K562 (cell line): ENCODE measurements at regions not wholly inside any gene's neighbourhood (a gene's known extent, or its start where the extent isn't known, plus 50 kb on each side); places are given as distances from the start of the nearest gene placed in this dataset.

Experiments used
- ATAC-seq: fragments of 200-7000 bp; cut with Tn5 transposase; 3 replicates; pipeline ENCODE4 v1.9.1; 2020; ENCODE audit warnings: moderate library complexity
- BruUV-seq: library from RNA; stranded (reverse); fragments of 400-500 nt; replicated peaks from 2 replicates; lab custom pipeline; 2021; lab: Mats Ljungman, UMichigan
- CTCF ChIA-PET: fragments of 300-600 bp; formaldehyde crosslinking; extraction: SDS; loops from one replicate; lab custom pipeline; 2021; ENCODE audit warnings: low intra/inter-chr PET ratio; lab: Yijun Ruan, JAX
- POLR2A ChIA-PET: fragments of 300-600, 350-650 bp; sonication (Branson Sonifier 250); formaldehyde crosslinking; extraction: SDS; loops from one replicate; lab custom pipeline; 2021; ENCODE audit warnings: antibody characterized with exemption, inconsistent platforms; lab: Yijun Ruan, JAX
- DNase-seq, 4 experiments: peaks; one replicate each; pipeline versions ENCODE4 v3.0.0 to v3.0.0-alpha.2; 2011 to 2018; ENCODE audit warnings: low spot score in 3 of 4, mixed read lengths in 3 of 4; ENCODE audit errors: extremely low read depth in 1 of 4
- FAIRE-seq: peaks from 2 replicates; lab custom pipeline; 2011; peaks lifted over from hg19 to GRCh38; lab: Jason Lieb, UNC
- H2AFZ ChIP-seq: 2 replicates; pipeline ENCODE4 v1.6.0; 2011; ENCODE audit warnings: low read depth, low read length, control low read depth, inconsistent platforms
- H3K27ac ChIP-seq: fragments of 200-600 bp; 3 replicates; pipeline ENCODE4 v1.8.0; 2011; ENCODE audit warnings: low read depth, mild to moderate bottlenecking, control low read depth, inconsistent platforms, low read length, moderate library complexity, mixed read lengths; ENCODE audit errors: extremely low read depth
- H3K27me3 ChIP-seq, 2 experiments: fragments of 300-600 bp in 1 of 2; 2 replicates in 1 of 2; 3 replicates in 1 of 2; pipeline versions ENCODE4 v1.6.0 to v1.8.0; 2011; ENCODE audit warnings: inconsistent platforms in 2 of 2, low read length in 2 of 2, mild to moderate bottlenecking in 1 of 2, mixed read lengths in 1 of 2, moderate library complexity in 1 of 2; ENCODE audit not compliant: control insufficient read depth in 2 of 2, insufficient read depth in 2 of 2
- H3K36me3 ChIP-seq: fragments of 300-600 bp; 3 replicates; pipeline ENCODE4 v1.8.0; 2011; ENCODE audit warnings: mild to moderate bottlenecking, low read length, inconsistent platforms; ENCODE audit not compliant: control insufficient read depth, insufficient read depth
- H3K4me1 ChIP-seq, 2 experiments: fragments of 200-600 bp in 1 of 2; replicated peaks in 1 of 2; 2 replicates in 1 of 2; 3 replicates in 1 of 2; pipeline versions ENCODE4 v1.5.1 to v1.8.0; 2011; ENCODE audit warnings: inconsistent platforms in 2 of 2, low read length in 2 of 2, mild to moderate bottlenecking in 1 of 2, mixed read lengths in 1 of 2, moderate library complexity in 1 of 2; ENCODE audit not compliant: control insufficient read depth in 2 of 2, insufficient read depth in 2 of 2
- H3K4me2 ChIP-seq: 2 replicates; pipeline ENCODE4 v1.6.1; 2011; ENCODE audit warnings: low read length, control low read depth, inconsistent platforms, mixed read lengths; ENCODE audit not compliant: insufficient read depth
- H3K4me3 ChIP-seq: fragments of 200-600 bp; sonication (generic), shearing (Covaris generic); 2 replicates; pipeline ENCODE4 v1.5.1; 2016; ENCODE audit warnings: control low read depth, inconsistent platforms
- H3K79me2 ChIP-seq: fragments of 200-600 bp; 3 replicates; pipeline ENCODE4 v1.8.0; 2011; ENCODE audit warnings: low read length, inconsistent platforms; ENCODE audit not compliant: control insufficient read depth, insufficient read depth
- H3K9ac ChIP-seq, 2 experiments: 2 replicates each; pipeline versions ENCODE4 v1.6.0 to v1.6.1; 2011; ENCODE audit warnings: low read depth in 2 of 2, low read length in 2 of 2, control low read depth in 1 of 2, inconsistent platforms in 1 of 2, mild to moderate bottlenecking in 1 of 2, mixed read lengths in 1 of 2; ENCODE audit not compliant: insufficient read depth in 1 of 2
- H3K9me1 ChIP-seq: one replicate; pipeline ENCODE4 v1.6.0; 2011; ENCODE audit warnings: inconsistent platforms, mild to moderate bottlenecking, low read length, moderate library complexity; ENCODE audit not compliant: control insufficient read depth, insufficient read depth
- H3K9me3 ChIP-seq: replicated peaks from 2 replicates; pipeline ENCODE4 v1.5.1; 2011; ENCODE audit warnings: low read depth, low read length, inconsistent platforms; ENCODE audit not compliant: control insufficient read depth, insufficient read depth
- H4K20me1 ChIP-seq: replicated peaks from 2 replicates; pipeline ENCODE4 v1.6.1; 2011; ENCODE audit warnings: low read length, inconsistent platforms, mixed read lengths; ENCODE audit not compliant: control insufficient read depth, insufficient read depth
- BRCA1 ChIP-seq, 2 experiments: fragments of 450-650 bp in 1 of 2; sonication (generic) in 1 of 2; formaldehyde crosslinking in 1 of 2; IDR thresholded peaks; 2 replicates each; pipeline versions ENCODE4 v1.5.0 to v1.6.1; 2017 to 2020; ENCODE audit warnings: mild to moderate bottlenecking in 1 of 2, missing genetic modification reagents in 1 of 2
- CBFB ChIP-seq: sonication (generic); formaldehyde crosslinking; IDR thresholded peaks from 2 replicates; pipeline ENCODE4 v1.4.0; 2020; ENCODE audit warnings: mild to moderate bottlenecking, missing genetic modification reagents
- CXXC5 ChIP-seq: fragments of 250-450 bp; sonication (Bioruptor Pico); IDR thresholded peaks from 2 replicates; pipeline ENCODE4 v1.8.0; 2022; ENCODE audit warnings: inconsistent platforms, mild to moderate bottlenecking, moderate library complexity
- EP300 ChIP-seq: IDR thresholded peaks from 2 replicates; pipeline ENCODE4 v1.6.1; 2012; ENCODE audit warnings: low read length, improper control_type of control experiment
- HNRNPL ChIP-seq: fragments of 200-400 bp; formaldehyde crosslinking; IDR thresholded peaks from 2 replicates; pipeline ENCODE4 v1.6.1; 2017; ENCODE audit warnings: low read depth, mild to moderate bottlenecking, low read length
- NR1H2 ChIP-seq: sonication (generic); formaldehyde crosslinking; IDR thresholded peaks from 2 replicates; pipeline ENCODE4 v1.4.0; 2020; ENCODE audit warnings: mild to moderate bottlenecking, missing genetic modification reagents
- PYGO2 ChIP-seq: fragments of 450-650 bp; IDR thresholded peaks from 2 replicates; pipeline ENCODE4 v1.6.1; 2016; ENCODE audit warnings: mild to moderate bottlenecking, missing genetic modification characterization, moderate library complexity, missing compliant biosample characterization
- SIX5 ChIP-seq, 2 experiments: IDR thresholded peaks; 2 replicates each; pipeline ENCODE4 v1.6.1; 2011; ENCODE audit warnings: low read length in 2 of 2, borderline replicate concordance in 1 of 2, low read depth in 1 of 2, mild to moderate bottlenecking in 1 of 2, moderate library complexity in 1 of 2; ENCODE audit not compliant: insufficient read depth in 1 of 2
- XRCC4 ChIP-seq: IDR thresholded peaks from one replicate; pipeline ENCODE4 v1.6.1; 2011; ENCODE audit not compliant: insufficient read depth, insufficient read length; ENCODE audit errors: extremely low read depth
- ZNF174 ChIP-seq: fragments of 250-450 bp; sonication (Bioruptor Pico); IDR thresholded peaks from 2 replicates; pipeline ENCODE4 v1.4.0; 2020; ENCODE audit warnings: mild to moderate bottlenecking
- ZNF232 ChIP-seq: sonication (generic); formaldehyde crosslinking; IDR thresholded peaks from 2 replicates; pipeline ENCODE4 v1.8.0; 2022; ENCODE audit warnings: mild to moderate bottlenecking, missing genetic modification reagents
- ZNF253 ChIP-seq: fragments of 250-450 bp; sonication (Bioruptor Pico); conservative IDR thresholded peaks from 2 replicates; pipeline ENCODE4 v1.6.1; 2021; ENCODE audit warnings: mild to moderate bottlenecking
- ZNF717 ChIP-seq: fragments of 250-450 bp; sonication (Bioruptor Pico); IDR thresholded peaks from 2 replicates; pipeline ENCODE4 v1.5.0; 2021
- WGBS: fragments of 100-300 bp; shearing (Covaris generic); methylation state at CpG from one replicate; pipeline ENCODE4 v1.1.6; 2016; ENCODE audit warnings: low coverage, mixed read lengths; ENCODE audit not compliant: insufficient coverage; ENCODE audit errors: missing lambda C conversion rate; 5-methylcytosine and 5-hydroxymethylcytosine counted together
- in situ Hi-C: fragments of 300-500 bp; cut with MboI; formaldehyde crosslinking; loops from 4 replicates; pipeline ENCODE4 v1.15.0; 2018; ENCODE audit warnings: inconsistent platforms, mixed read lengths
- intact Hi-C: fragments of 100-400 bp; cut with micrococcal nuclease; formaldehyde crosslinking; loops from 2 replicates; pipeline ENCODE4 v1.14.2; 2022
- TF ChIP-seq, protein P1 (sequence below): fragments of 450-650 bp; IDR thresholded peaks from 2 replicates; pipeline ENCODE4 v1.6.1; 2016; ENCODE audit warnings: low read depth
- TF ChIP-seq, protein P2 (sequence below): fragments of 250-450 bp; sonication (Bioruptor Pico); IDR thresholded peaks from 2 replicates; pipeline ENCODE4 v1.5.0; 2022; ENCODE audit warnings: mild to moderate bottlenecking

DNA sequence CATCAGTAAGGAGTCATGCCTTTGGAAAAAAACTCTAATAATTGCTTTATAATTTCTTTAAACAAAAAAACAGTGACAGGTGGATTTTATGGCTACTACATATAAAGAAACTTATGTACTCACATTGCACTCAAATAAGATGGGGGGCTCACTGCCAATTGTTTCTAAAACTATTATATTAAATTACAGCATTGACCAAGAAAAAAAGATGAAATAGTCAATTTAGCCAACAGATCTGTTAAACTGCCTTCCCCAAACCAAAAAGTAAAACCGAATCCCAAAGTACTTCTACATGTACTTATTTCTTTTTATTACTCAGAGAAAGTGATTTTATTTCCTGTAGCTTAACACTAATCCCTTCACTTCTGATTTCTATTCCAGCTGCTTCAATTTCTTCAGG lies 716.8 kb upstream of the SLITRK5 start:
- no peak overlapping the region for H2AFZ ChIP-seq
- no peaks in the 10 kb centered on the region for H4K20me1 ChIP-seq
- no peaks in the 10 kb centered on the region for H3K9me3 ChIP-seq
- H3K27me3 ChIP-seq, result no peaks in the 10 kb centered on the region
- H3K79me2 ChIP-seq, result no peaks in the 10 kb centered on the region
- no peak overlapping the region for H3K9ac ChIP-seq
- in situ Hi-C loops, result no loop called here
- no peaks in the 10 kb centered on the region for H3K4me1 ChIP-seq
- H3K9me1 ChIP-seq, result no peaks in the 10 kb centered on the region
- intact Hi-C loops, result no loop called here
- no peaks in the 10 kb centered on the region for H3K36me3 ChIP-seq
- no TSS peak for BruUV-seq
- H3K27ac ChIP-seq, result no peak overlapping the region
- no peak overlapping the region for H3K4me3 ChIP-seq
- H3K4me2 ChIP-seq, result no peak overlapping the region
- POLR2A ChIA-PET, result no interaction called here
- no peak for ATAC-seq
- no peak for FAIRE-seq
- no peak for DNase-seq
- 0% methylated on average over 1 of the region's 1 CpG for WGBS
- CTCF ChIA-PET, result no interaction called here
- TF ChIP-seq SIX5 (IDR thresholded peaks at IDR 0.05; ENCODE audit: borderline replicate concordance in 1 of 2, insufficient read depth in 1 of 2, low read depth in 1 of 2, low read length in 2 of 2) (no peak), XRCC4 (no peak), NR1H2 (CRISPR knock-in tag) (no peak), CXXC5 (CRISPR knock-in tag) (no peak), ZNF174 (no peak), ZNF232 (no peak), PYGO2 (tag) (no peak), EP300 (no peak), BRCA1 (IDR thresholded peaks at IDR 0.05) (no peak), BRCA1 (CRISPR knock-in tag; IDR thresholded peaks at IDR 0.05) (no peak), ZNF717 (CRISPR knock-in tag) (no peak), ZNF253 (CRISPR knock-in tag) (no peak), CBFB (CRISPR knock-in tag) (no peak), HNRNPL (no peak)
- TF ChIP-seq, protein P1, sequence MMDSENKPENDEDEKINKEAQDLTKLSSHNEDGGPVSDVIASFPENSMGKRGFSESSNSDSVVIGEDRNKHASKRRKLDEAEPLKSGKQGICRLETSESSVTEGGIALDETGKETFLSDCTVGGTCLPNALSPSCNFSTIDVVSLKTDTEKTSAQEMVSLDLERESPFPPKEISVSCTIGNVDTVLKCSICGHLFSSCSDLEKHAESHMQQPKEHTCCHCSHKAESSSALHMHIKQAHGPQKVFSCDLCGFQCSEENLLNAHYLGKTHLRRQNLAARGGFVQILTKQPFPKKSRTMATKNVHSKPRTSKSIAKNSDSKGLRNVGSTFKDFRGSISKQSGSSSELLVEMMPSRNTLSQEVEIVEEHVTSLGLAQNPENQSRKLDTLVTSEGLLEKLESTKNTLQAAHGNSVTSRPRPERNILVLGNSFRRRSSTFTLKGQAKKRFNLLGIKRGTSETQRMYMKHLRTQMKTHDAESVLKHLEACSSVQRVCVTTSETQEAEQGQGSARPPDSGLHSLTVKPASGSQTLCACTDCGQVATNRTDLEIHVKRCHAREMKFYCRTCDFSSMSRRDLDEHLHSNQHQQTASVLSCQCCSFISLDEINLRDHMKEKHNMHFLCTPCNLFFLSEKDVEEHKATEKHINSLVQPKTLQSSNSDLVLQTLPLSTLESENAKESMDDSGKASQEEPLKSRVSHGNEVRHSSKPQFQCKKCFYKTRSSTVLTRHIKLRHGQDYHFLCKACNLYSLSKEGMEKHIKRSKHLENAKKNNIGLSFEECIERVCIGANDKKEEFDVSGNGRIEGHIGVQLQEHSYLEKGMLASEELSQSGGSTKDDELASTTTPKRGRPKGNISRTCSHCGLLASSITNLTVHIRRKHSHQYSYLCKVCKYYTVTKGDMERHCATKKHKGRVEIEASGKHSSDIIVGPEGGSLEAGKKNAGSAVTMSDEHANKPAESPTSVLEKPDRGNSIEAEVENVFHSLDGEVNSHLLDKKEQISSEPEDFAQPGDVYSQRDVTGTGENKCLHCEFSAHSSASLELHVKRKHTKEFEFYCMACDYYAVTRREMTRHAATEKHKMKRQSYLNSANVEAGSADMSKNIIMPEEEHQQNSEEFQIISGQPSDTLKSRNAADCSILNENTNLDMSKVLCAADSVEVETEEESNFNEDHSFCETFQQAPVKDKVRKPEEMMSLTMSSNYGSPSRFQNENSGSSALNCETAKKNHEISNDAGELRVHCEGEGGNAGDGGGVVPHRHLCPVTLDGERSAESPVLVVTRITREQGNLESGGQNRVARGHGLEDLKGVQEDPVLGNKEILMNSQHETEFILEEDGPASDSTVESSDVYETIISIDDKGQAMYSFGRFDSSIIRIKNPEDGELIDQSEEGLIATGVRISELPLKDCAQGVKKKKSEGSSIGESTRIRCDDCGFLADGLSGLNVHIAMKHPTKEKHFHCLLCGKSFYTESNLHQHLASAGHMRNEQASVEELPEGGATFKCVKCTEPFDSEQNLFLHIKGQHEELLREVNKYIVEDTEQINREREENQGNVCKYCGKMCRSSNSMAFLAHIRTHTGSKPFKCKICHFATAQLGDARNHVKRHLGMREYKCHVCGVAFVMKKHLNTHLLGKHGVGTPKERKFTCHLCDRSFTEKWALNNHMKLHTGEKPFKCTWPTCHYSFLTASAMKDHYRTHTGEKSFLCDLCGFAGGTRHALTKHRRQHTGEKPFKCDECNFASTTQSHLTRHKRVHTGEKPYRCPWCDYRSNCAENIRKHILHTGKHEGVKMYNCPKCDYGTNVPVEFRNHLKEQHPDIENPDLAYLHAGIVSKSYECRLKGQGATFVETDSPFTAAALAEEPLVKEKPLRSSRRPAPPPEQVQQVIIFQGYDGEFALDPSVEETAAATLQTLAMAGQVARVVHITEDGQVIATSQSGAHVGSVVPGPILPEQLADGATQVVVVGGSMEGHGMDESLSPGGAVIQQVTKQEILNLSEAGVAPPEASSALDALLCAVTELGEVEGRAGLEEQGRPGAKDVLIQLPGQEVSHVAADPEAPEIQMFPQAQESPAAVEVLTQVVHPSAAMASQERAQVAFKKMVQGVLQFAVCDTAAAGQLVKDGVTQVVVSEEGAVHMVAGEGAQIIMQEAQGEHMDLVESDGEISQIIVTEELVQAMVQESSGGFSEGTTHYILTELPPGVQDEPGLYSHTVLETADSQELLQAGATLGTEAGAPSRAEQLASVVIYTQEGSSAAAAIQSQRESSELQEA, result no peak
- TF ChIP-seq, protein P2, sequence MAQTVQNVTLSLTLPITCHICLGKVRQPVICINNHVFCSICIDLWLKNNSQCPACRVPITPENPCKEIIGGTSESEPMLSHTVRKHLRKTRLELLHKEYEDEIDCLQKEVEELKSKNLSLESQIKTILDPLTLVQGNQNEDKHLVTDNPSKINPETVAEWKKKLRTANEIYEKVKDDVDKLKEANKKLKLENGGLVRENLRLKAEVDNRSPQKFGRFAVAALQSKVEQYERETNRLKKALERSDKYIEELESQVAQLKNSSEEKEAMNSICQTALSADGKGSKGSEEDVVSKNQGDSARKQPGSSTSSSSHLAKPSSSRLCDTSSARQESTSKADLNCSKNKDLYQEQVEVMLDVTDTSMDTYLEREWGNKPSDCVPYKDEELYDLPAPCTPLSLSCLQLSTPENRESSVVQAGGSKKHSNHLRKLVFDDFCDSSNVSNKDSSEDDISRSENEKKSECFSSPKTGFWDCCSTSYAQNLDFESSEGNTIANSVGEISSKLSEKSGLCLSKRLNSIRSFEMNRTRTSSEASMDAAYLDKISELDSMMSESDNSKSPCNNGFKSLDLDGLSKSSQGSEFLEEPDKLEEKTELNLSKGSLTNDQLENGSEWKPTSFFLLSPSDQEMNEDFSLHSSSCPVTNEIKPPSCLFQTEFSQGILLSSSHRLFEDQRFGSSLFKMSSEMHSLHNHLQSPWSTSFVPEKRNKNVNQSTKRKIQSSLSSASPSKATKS (CRISPR knock-in tag), result no peak
